ENCODE measurements at regions not wholly inside any gene's neighbourhood (a gene's known extent, or its start where the extent isn't known, plus 50 kb on each side); places are given as distances from the start of the nearest gene placed in this dataset.

DNA sequence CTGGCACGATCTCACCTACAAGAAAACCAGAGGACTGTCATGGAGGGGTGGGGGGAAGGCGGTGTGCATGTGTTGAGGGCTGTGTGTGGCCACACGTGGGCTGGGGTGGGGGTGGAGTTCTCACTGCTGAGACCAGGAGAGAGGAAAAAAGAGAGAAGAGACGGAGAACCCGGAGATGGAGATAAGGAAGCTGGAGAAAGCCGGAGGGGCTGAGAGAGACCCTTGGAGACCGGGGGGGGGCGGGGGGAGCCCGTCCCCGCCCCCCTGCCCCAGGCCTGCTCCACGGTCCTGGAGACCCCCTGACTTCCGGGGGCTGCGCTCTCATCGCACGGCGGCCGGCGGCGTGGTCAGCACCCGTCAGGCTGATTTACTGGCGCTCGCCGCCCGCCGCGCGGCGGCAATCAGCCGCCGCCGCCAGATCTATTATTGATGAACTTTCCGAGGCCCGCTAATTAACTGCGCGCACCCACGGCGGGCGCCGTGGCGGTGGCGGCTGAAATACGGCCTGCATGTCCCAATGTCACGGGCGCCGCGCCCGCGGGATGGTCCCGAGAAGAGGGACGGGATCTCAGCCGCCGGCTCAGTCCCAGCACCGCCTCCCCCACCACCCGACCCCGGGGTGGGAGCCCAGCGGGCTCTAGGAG is 187.4 kb downstream of the MN1 start:
- peak; percentile 20 for DNase-seq (ENCODE audit: low read depth)

DNA sequence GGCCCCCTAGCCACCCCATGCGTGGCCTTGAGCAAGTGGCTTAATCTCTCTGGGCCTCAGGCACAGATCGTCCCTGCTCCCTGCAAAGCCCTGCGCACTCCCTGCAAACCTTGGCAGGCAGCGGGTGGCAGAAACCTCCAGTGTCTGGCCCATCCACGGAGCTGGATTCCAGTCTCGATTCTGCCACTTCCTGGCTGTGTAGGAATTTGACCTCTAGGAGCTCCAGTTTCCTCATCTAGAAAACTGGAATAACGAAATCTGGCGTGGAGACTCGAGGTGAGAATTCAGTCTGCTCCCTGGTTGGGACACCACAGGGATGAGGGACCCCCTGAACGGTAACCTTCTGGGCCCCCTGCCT is 186.9 kb downstream of the MN1 start:
- no peak for DNase-seq (ENCODE audit: low read depth)

DNA sequence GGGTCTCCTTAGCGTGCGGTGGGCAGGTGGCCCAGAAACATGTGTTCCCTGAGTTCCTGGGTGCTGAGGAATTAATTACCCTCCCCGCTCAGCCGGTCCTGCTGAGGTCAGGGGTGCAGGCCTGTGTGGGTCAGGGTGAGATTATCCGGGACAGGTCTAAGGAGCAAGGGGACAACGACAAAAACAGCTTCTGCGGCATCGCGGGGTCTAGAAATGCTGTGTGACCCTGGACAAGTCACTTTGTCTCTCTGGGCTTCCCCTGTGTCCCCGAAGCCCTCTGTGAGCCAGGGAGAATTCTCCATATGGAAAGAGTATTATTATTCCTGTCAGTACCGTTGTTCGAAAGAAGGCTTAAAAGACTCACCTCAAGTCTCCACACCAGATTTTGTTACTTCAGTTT is 186.1 kb downstream of the MN1 start:
- DNase-seq (ENCODE audit: low read depth), result no peak

DNA sequence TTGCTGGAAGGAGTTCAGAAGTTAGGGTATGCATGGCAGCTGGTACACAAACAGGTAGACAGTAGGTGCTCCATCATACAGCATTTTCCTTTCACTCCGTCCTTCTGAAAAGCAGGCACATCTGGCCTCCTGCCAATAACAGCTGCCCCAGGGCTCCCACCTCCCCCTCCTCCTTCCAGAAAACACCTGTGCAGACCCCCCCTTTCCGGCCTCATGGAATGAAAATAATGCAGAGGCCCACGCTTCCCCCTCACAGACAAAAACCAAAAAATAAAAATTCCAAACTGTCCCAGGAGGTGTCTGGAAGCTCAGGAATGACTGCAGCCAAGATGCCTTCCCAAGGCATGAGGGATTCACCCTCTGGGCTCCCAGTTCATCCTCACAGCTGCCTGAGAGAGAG is 185.5 kb downstream of the MN1 start:
- DNase-seq (ENCODE audit: low read depth), result no peak

DNA sequence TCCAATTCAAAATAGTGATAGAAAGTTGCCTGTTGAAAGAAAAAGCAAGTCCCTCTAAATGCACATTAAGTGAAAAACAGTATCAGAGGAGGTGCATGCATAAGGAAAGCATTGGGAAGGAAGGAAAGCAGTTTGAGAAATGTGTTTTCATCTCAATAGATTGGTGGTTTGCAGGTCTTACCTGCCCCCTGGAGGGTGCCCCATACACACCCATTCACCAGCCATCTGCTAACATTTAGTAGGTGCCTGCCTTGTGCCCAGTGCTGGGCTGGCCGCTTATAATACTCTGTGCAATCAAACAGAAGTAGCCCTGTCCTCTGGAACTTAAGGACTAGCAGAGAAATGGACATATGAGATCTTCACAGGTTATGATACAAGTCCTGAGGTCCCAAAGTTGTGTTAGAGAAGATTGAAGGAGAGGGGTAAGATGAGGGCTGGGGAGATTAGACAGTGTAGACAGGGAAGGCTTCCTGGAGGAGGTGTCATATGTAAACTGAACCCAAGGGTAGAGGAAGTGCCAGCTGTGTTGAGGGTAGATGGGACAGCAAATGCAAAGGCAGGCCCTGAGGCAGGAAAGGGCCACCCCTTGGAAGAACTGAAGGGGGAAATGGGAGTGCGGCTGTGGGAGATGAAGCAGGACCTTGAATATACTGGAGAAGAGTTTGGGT is 184.2 kb downstream of the MN1 start:
- DNase-seq (ENCODE audit: low read depth), result no peak

DNA sequence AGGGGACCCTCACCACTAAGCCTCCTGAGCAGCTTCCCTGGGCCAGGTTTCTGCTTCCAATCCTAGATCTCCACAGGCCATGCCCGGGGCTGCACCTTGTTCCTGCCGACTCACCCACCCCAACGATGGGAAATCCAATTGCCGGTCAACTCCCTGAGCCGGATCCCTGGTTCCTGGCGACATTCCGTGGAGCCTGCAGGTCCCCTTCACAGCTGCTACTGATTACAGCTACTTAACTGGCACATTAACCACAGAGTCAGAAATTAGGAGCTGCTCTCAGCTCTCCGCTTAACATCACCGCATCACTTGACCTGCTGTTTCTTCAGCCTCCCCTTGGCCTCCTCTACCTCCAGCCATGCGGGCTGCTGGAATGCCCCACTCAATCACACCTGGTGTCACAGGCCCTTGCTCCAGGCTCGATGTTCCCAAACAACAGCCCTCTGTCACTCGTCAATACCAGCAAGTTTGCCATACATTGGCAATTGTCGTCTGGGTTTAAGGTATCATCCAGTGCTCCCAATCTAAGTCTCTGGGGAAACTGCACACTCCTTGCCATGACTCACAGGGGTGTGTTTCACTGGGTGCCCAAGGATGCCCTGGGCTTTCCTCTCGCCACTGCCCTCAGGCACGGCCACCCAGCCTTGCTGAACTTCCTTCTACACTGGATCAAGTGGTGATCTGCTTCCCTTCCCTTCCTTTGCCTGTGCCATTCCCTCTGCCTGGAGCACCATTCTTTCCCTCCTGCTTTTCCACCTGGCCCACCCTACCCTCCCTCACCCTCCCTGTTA is 181.0 kb downstream of the MN1 start:
- peak; percentile 24 for DNase-seq (ENCODE audit: low read depth)

DNA sequence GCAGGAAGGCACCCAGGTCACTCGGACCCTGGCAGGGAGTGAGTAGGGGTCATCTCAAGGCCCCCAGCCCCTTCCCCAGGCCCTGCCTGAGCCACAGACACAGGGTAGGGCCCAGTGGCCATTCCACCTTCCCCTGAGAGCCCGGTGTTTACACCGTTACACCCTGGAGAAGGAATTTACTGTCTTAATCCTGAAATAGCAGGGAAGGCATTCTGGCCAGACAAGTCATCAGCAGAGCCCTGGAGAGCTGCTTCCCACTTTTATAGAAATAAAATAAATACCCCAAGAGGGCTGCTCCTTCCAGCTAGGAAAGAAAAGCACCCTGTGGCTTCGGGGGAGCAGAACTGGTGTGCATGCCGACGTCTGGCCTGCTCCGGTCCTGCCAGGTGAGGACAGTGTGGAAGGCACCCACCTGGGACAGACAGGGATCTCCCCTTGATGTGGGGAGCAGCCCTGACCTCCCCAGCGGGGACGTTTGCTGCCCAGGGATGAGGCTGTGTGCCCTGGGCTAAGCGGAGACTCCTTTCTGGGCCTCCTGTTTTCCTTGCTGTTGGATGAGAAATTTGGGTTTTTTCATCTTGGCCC is 180.0 kb downstream of the MN1 start:
- DNase-seq (ENCODE audit: low read depth), result no peak

DNA sequence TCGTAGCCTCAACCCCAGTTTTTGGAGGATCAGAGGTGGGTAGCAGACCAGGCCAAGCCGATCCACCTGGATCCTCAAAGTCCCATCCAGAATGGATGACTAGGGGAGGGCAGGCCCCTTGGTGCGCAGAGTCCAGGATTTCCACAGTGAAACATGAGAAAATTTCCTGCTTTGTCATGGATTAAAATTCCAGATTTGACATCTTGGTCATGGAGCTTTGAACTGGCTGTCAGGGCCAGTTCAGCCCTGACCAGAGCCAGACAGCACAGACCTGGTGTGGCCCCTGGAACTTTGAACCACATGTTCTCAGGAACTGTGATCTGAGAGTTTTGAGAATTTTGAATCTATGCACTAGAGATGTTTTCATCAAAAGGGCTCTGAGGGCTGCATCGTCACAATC is 177.5 kb downstream of the MN1 start:
- DNase-seq (ENCODE audit: low read depth), result no peak

DNA sequence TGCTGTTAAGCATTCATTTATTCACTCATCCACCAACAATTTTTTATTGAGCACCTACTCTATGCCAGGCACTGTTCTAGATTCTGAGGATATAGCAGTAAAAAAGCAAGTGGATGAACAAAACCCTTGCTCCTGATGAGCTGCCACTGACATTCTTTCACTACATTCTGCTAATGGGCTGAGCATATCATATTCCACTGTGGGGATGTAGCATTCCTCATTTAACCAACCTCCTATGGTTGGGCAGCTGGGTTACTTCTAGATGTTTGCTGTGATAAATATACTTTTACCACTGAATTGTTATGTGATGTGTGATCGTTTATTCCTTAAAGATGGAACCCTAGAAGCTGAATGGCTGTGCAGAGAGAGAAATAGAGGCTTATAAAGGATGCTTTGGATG is 176.9 kb downstream of the MN1 start:
- no peak for DNase-seq (ENCODE audit: low read depth)

DNA sequence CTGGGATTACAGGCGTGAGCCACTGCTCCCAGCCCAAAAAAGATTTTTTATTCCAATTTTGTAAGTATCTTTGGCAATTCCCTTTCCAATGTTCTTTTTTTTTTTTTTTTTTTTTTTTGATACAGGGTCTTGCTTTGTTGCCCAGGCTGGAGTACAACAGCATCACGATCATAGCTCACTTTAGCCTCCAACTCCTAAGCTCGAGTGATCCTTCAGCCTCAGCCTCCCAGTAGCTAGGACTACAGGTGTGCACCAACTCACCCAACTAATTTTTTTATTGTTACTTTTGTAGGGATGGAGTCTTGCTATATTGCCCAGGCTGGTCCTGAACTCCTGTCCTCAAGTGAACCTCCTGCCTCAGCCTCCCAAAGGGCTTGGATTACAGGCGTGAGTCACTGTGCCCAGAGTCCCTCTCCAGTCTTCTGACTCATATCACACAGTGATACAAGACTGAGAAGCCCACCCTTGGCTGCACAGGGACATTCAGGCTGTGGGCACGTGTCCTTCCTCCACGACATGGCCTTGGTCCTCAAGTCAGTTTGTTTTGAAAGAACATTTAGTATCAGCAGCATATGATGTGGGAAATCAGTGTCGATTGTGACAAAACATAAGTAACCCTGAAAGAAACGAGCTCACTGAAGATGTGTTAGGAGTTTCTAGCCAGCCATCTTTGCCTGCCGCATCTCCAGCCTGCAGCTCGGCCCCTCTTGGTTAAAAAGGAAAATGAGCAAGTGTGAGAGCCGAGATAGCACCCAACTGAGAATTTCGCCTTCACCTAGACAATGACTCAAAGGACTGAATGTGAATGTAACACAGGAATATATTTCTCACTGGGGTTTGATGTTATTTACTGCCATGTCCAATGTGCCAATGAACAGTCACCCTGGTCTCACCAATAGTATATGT is 175.5 kb downstream of the MN1 start:
- peak; percentile 25 for DNase-seq (ENCODE audit: low read depth)

DNA sequence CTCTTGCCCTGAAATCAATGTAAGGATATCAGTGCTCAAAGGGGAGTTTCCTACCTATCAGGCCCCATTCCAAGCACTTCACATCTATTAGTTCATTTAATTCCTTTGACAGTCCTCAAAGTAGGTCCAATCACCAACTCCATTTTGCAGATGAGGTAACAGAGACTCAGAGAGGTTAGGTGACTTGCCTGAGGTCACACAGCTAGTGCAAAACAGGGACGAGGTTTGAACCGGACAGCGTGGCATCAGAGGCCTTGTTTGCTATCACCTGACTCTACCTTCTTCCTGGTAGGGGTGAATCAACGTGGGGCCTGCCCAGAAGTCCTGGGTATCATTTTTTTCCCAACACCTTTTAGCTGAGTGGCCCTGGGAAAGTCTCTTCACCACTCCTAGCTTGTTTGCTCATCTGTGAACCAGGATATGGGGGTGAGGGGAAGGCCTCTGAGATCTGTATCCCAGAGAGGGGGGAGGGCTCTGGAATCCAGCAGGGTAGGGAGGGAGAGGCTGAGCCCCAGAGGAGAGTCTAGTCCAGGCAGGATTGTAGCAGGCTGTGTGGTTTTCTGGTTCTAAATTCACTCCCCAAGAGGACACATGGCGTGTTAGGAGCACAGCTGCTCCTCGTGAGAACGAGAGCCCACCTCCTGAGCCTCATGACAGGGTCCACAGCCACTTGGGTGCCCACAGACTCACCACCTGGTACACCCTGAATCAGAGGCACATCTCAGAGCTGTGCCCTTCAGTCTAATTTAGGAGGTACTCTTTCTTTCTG is 174.7 kb downstream of the MN1 start:
- no peak for DNase-seq (ENCODE audit: low read depth)

DNA sequence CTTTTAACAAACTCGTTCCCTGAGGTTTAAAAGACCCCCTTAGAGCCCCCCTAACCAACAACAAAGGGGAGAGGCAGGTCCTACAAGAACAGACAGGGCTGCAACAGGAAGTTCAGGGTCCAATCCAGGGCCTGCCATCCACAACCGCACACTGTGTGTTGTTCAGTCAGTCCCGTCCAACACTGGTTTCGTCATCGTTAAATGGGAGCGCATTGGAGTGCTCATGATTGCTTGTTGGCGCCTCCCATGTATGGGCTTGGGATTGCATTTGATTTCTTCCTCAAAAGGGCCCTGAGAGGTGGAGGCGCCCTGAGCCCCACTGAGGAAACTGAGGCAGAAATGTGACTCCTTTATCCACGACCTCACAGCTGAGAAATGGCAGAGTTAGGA is 174.1 kb downstream of the MN1 start:
- peak; percentile 30 for DNase-seq (ENCODE audit: low read depth)

DNA sequence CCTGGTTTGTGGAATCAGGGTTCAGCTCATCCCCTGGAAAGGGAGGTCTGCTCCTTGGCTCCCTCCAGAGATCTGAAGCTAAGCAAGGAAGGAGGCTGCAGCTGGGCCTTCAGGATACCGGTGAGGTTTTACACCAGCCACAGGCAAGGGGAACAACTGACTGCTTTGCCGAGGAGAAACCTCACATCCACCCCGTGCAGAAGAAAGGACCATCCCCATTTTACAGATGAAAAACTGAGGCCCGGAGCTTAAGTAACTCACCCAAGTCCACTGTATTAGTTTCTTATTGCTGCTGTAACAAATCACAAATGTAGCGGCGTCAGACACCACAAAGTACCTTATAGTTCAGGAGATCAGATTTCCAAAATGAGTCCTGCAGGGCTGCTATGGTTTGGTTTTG is 173.7 kb downstream of the MN1 start:
- no peak for DNase-seq (ENCODE audit: low read depth)

DNA sequence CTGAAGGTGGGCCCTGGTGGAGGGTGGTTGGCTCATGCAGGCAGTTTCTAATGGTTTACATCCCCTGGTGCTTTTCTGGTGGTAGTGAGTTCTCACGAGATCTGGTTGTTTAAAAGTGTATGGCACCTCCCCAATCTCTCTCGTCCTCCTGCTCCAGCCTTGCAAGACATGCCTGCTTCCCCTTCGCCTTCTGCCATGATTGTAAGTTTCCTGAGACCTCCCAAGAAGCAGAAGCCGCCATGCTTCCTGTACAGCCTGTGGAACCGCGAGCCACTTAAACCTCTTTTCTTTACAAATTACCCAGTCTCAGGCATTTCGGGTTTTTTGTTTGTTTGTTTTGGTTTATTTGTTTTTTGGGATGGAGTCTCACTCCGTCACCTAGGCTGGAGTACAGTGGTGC is 173.2 kb downstream of the MN1 start:
- DNase-seq (ENCODE audit: low read depth), result no peak

DNA sequence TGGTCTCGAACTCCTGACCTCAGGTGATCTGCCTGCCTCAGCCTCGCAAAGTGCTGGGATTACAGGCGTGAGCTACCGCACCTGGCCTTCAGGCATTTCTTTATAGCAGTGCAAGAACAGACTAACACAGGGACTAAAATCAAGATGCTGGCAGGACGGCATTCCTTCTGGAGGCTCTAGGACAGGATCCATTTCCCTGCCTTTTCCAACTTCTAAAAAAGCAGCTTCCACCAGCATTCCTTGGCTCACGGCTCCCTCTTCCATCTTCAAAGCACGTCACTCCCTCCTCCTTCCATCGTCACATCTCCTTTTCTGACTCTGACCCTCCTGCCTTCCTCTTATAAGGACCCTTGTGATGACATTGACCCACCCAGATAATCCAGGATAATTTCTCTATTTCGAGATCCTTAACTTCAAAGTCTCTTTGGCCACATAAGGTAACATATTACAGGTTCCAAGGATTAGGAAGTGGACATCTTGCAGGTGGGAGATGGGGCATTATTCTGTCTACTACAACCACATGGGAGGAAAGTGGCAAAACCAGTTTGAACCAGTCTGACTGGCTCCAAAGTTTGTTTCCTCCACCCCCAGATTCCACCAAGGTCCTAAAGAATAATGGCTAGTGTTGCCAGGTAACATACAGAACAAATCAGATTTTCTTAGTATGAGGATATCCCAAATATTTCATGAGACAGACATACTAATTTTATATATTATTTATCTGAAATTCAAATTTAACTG is 172.5 kb downstream of the MN1 start:
- DNase-seq (ENCODE audit: low read depth), result no peak

DNA sequence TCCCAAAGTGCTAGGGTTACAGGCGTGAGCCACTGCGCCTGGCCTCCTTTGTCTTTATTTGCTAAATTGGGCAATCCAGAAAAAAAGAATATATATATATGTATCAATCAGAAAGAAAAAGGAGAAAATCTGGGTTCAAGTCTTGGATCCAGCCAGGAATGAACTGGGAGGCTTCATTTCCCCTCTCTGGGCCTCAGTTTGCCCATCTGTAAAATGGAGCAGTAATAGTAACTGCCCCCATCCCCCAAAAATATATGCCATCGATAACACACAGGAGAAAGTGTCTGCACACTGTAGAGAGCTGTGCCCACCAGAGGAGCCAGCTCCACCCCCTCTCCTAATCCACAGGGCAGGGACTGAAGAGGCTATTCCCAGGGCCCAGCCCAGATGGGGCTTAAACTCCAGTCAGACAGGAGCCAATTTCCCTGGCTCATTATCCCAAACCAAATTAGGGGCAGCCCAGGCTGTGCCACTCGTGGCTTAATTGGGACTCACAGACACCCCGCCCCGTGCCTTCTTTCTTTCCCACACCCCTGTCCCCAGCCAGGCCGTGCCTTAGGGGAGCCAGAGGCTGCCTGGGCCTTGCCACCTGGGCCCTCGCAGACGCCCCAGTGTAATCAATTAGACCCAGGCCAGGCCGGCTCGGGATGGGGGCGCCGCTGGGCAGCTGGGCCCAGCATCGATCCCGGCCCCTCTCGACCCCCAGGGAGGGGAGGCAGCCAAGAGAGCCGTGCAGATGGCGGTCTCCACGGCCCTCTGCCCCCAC is 171.5 kb downstream of the MN1 start:
- no peak for DNase-seq (ENCODE audit: low read depth)

DNA sequence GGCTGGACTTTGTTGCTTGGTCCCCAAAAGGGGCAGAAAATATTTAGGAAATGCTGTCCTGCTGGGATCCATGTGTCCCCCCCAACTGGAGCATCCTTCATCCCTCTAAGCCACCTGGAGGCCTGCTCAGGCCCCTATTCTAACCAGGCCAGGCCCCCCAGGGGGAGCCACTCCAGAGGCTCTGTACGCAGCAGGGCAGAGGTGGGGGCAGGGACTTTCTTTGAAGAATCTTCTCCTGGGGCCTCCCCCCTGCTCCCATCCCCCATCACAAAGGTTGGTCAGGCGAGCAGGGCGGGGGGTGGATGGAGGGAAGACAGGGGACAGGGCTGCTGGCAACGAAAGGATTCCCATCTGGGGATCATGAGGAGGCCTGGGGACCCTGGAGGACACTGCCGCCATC is 170.8 kb downstream of the MN1 start:
- DNase-seq (ENCODE audit: low read depth), result no peak

DNA sequence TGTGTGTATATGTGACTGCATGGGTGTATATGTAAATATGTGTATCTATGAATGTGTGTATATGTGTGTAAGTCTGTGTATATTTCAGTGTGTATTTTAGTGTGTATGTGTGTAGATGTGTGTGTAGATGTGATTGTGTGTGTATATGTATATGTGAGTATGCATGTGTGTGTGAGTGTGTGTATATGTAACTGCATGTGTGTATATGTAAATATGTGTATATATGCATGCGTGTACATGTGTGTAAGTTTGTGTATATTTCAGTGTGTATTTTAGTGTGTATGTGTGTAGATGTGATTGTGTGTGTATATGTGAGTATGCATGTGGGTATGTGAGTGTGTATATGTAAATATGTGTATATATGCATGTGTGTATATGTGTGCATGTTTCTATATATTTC is 169.9 kb downstream of the MN1 start:
- DNase-seq (ENCODE audit: low read depth), result no peak

DNA sequence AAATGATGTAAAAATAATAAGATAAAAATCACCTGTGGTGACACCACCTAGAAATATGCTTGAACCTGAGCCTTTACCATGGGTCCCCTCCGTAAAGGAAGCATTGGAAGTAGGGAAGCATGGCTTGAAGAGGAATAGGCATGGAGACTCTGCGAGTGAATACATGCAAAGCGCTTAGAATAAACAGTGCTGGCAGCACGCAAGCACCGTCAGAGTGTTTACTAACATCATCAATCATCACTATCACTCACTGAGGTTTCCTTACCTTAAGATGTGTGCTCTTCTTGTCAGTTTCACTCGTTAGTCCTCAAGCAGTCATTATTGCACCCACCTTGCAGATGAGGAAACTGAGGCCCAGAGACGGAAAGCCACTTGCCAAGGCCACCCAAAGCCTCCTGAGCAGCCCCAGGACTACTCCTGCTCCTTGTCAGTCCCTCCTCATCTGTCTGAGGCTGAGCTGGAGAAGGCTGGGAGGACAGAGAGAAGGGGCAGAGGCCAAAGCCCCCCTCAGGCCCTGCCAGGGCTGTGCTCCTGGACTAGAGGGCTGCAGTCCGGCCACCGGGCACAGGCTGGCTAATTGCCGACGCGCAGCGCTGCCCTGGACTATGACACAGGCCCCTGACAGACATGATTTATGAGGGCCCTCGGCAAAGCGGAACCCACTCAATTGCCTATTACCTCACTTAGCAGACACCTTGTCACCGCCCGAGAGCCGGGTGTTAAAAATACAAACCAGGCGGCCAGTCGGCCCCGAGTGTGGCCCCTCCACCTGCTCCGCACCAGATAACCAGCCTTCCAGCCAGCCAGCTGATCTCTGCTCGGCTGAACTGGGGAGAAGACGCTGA is 168.9 kb downstream of the MN1 start:
- DNase-seq (ENCODE audit: low read depth), result no peak

Data from Daoy (cell line).